HG03457 (cell line): ENCODE measurements at regions not wholly inside any gene's neighbourhood (a gene's known extent, or its start where the extent isn't known, plus 50 kb on each side); places are given as distances from the start of the nearest gene placed in this dataset.
"Not testable (repeated sequence)": the region's sequence is repeated elsewhere in the genome, so short reads cannot be mapped to it uniquely, and the experiment has no call there.

ENCODE experiments used
- ATAC-seq: cut with Tn5 transposase; IDR thresholded peaks from one replicate; pipeline ENCODE4 v1.9.1; 2021; ENCODE audit warnings: moderate number of reproducible peaks; ENCODE audit not compliant: unreplicated experiment

DNA sequence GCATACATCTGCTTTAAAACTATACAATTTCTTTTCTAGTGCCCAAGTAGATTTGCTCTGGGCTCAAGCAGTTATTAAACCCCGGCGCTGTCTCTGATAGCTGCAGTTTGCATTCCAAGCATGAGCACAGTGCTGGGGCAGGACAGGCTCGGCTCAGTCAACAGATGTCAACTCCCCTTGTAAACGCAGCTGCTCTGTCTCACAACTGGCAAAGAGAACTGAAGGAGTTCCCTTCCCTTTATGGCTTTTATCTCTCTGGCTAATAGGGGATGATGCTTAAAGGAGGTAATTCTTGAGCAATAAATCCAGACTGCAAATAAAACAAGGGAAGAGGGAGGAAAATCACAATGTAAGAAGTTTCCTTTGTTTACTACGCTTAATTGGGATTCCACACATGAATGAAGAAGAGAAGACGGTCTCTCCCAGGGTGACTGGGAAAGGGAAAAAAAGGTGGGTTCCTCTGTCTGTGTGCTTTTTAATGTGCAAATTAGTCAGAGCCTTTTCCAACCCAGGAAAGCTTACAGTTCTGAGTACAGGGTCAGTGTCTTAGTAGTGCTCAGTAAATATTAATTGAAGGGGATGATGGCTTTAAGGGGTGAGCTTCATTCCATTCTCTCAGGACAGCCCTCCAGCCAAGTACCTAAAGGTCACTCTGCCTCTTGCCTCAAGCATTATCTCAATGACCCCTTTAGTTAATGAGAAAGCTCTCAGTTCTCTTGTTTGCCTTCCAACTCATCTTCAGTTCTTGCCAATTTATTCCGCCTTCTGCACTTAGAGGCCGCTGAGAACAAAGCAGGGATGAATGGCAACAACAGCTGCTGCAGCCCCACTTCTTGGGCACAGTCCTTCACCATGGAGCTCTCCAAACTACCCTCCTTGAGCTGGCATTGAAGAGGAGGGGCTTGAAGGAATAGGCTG is 155.7 kb upstream of the JADE1 start:
- ATAC-seq: no peak

GRCh38 chr4:128649575-128650205 is 159.8 kb upstream of the JADE1 start:
- ATAC-seq: no peak

GRCh38 chr4:128649161-128649560 is 160.3 kb upstream of the JADE1 start:
- ATAC-seq: no peak

- no peak for ATAC-seq
Measured at GRCh38 chr4:128648021-128648420, 161.5 kb upstream of the JADE1 start.

DNA sequence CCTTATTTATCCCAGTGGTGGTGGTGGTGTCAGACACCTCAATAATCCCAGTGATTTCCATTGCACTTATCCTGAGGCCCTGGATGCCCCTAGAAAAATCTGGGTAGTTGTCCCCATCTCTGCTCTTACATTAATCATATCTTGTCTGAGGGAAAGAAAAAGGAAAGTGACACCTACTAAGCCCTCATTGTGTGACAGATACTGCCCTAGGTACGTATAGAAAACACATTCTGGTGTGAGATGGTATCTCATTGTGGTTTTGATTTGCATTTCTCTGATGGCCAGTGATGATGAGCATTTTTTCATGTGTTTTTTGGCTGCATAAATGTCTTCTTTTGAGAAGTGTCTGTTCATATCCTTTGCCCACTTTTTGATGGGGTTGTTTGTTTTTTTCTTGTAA is 162.6 kb upstream of the JADE1 start:
- ATAC-seq: peak; percentile 63

GRCh38 chr4:128644693-128645654 is 164.5 kb upstream of the JADE1 start:
- not testable (repeated sequence) for ATAC-seq

DNA sequence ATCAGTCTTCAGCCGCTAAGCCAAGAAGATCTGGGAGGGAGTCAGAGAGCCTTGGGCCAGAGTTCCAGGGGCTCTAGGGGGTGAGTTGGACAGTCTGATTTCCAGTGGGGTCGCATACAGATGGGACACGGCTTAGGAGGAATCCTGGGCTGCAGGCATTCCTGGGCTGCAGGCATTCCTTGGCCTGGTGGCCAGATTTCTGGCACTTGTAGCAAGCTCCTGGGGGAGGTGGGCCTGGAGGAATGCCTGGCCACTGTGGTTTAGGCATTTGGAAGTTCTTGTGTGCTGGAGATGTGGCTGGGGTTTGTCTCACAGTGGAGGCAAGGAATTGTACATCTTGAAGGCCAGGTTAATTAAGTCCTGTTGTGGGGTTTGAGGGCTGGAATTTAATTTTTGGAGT is 165.4 kb upstream of the JADE1 start:
- ATAC-seq: not testable (repeated sequence)

DNA sequence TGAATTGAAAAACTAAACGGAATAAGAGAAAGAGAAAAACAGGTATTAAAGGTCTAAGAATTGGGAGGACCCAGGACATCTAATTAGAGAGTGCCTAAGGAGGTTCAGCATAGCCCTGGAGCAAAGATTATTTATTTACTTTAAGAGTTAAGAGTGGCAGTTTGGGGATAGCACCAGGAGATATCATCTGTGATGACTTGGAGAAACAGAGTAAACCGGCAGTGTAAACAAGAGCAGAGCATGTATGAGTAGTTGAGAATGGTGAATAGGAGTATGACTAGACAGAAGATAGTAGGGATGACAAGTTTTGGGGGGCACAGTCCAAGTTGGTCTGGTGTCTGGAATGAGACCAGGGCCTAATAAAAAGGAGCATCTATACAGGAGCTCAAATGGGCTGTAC is 167.9 kb upstream of the JADE1 start:
- not testable (repeated sequence) for ATAC-seq

- ATAC-seq: no peak
Measured at GRCh38 chr4:128639541-128640270, 169.8 kb upstream of the JADE1 start.

- no peak for ATAC-seq
Measured at GRCh38 chr4:128636906-128637305, 172.6 kb upstream of the JADE1 start.

DNA sequence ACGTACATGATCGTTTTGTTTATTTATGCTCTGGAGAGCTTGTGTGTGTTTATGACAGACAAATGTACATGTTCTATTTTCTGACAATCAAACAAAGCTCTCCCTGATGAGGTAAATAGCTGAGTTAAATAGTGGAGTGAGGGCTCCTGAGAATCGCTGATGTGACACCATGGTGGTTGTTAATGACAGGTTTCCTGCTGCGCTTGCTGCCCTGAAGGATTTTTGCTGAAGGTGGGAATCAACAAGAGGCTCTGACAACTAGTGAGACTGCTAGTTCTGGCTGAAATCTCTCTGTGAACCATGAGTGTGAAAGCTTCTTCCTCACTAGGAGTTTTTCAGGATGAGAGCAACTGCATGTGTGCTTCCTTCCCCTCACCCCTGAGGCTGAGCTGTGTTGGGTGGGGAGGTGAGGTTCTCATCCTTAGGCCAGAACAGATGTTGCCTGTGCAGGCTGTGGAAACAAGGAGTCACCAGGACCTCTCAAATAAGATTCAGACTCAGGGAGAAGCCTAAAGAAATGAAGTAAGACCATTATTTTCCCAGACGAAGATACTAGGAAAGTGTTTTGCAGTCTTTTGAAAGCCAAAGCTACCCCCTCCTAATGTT is 173.4 kb upstream of the JADE1 start:
- no peak for ATAC-seq

DNA sequence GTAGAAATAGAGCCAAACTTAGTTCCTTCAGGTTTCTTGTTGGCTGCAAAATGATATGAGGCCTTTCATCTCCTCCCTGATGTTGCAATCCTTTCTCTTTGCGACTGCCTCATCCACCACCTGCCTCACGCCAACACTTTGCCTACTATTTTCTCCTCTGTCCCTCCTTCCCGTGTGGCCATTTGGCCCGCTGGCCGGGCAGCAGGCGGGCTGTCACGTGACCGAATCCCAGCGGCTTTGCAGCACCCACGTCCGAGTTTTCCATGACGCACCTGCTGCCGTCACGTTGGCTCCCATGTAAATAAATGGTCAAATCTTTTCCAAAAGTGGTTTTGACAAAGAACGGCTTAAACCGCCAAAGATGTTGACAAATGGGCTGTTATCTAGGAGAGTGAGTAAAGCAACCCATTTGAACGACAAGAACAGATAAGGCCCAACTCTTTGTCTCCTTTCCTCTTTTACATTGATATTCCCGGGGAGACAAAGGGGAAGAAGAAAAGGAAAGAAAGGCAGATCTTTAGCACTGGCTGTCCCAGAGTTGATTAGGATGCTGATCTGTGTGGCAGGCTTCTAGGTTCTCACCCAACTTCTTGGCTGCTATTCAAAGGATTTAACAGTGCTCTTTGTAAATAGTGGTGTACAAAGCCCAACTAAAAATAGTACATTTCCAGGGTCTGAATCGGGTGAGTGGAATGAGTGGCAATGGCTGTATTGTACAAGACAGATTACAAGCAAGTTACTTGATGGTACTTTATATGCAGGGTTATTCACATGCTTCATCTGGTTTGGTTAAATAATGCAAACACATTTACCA is 174.2 kb upstream of the JADE1 start:
- ATAC-seq: no peak

DNA sequence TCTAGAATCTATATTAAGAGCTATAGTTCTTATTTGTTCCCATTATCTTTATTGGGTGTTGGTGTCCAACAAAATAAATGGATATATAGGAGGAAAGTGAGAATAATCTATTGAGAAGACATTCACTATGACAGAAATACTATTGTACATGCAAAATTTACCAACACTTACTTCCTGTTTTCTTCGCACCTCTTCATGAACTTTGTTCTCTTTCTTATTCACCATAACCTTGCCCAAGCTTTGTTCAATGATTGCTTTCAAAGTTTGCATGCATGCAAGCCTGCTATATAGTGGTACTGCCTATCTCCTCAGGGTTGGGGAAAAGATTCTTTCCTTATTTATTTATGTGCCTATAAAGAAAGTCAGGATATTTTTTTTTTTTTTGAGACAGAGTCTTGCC is 176.4 kb upstream of the JADE1 start:
- ATAC-seq: no peak

- no peak for ATAC-seq
Measured at GRCh38 chr4:128630871-128631270, 178.6 kb upstream of the JADE1 start.

DNA sequence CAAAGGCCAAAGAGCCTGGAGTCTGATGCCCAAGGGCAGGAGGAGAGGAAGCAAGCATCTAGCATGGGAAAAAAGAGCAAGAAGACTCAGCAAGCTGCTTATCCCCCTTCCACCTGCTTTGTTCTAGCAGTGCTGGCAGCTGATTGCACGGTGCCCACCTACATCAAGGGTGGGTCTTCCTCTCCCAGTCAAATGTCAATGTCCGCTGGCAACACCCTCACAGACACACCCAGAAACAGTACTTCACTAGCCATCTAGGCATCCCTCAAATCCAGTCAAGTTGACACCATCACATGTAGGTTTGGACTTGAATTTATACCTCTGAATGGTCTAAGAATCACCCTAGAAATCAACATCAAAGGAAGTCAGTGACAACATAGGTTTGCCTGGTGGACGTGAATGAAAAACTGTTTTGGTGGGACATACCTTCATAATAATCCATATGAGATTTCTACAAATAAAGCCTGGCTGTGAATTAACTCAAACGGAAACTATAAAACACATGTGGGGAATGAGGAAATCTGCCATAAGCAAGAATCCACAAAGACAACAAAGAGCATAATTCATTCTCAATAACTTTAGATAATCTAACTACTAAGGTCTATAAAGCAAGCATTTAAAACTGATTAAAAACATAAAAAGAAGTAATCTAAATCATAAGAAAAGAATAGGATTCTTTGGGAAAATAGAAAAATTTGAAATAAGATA is 185.8 kb upstream of the JADE1 start:
- no peak for ATAC-seq

- not testable (repeated sequence) for ATAC-seq
Measured at GRCh38 chr4:128620279-128620965, 189.1 kb upstream of the JADE1 start.

DNA sequence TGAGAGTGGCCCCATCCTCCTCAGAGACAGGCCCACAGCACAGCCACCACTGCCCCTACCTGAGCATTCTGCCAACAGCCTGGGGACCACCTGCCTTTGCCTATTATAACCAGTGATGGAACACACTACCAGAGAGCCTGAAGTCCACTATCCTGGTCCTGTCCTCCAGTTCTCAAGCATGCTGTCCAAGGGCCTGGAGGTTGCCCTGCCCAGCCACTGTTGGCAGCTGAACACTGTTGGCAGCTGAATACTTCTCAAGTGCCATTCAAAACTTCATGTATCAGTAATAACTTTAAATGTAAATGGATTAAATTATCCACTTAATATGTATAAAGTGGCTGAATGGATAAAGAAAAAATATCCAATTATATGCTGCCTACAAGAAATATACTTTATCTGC is 194.3 kb upstream of the JADE1 start:
- no peak for ATAC-seq

- no peak for ATAC-seq
Measured at GRCh38 chr4:128608006-128608405, 201.5 kb upstream of the JADE1 start.
